ENCODE measurements at regions not wholly inside any gene's neighbourhood (a gene's known extent, or its start where the extent isn't known, plus 50 kb on each side); places are given as distances from the start of the nearest gene placed in this dataset.

DNA sequence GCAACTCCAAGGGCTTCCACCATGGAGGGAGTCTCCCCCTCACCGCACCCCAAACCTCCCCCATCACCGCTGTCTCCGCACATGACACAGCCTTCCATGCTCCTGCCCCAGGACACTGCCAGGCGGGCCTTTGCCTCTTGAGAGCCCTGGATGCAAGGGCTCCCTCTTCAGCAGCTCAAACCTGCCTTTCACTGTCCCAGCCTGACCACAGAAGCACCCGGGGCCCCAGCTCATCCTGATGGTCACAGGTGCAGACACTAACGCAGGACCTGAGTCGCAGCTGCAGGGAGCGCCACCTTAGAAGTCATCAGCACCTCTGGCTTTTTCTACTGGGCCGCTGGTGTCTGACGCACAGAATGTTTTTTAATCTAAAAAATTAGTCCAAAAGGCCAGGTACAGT, 54.0 kb downstream of the SYNE3 start:
- TF ChIP-seq, protein P1, sequence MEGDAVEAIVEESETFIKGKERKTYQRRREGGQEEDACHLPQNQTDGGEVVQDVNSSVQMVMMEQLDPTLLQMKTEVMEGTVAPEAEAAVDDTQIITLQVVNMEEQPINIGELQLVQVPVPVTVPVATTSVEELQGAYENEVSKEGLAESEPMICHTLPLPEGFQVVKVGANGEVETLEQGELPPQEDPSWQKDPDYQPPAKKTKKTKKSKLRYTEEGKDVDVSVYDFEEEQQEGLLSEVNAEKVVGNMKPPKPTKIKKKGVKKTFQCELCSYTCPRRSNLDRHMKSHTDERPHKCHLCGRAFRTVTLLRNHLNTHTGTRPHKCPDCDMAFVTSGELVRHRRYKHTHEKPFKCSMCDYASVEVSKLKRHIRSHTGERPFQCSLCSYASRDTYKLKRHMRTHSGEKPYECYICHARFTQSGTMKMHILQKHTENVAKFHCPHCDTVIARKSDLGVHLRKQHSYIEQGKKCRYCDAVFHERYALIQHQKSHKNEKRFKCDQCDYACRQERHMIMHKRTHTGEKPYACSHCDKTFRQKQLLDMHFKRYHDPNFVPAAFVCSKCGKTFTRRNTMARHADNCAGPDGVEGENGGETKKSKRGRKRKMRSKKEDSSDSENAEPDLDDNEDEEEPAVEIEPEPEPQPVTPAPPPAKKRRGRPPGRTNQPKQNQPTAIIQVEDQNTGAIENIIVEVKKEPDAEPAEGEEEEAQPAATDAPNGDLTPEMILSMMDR (IDR thresholded peaks at IDR 0.05; ENCODE audit: borderline replicate concordance, control extremely low read depth, extremely low read depth, insufficient read depth, missing control alignments) = no peak
- DNase-seq (ENCODE audit: low spot score) = no peak
- in situ Hi-C loops (cut with MboI; ENCODE audit: low sequenced_read_pairs, unreplicated experiment) = no loop called here

DNA sequence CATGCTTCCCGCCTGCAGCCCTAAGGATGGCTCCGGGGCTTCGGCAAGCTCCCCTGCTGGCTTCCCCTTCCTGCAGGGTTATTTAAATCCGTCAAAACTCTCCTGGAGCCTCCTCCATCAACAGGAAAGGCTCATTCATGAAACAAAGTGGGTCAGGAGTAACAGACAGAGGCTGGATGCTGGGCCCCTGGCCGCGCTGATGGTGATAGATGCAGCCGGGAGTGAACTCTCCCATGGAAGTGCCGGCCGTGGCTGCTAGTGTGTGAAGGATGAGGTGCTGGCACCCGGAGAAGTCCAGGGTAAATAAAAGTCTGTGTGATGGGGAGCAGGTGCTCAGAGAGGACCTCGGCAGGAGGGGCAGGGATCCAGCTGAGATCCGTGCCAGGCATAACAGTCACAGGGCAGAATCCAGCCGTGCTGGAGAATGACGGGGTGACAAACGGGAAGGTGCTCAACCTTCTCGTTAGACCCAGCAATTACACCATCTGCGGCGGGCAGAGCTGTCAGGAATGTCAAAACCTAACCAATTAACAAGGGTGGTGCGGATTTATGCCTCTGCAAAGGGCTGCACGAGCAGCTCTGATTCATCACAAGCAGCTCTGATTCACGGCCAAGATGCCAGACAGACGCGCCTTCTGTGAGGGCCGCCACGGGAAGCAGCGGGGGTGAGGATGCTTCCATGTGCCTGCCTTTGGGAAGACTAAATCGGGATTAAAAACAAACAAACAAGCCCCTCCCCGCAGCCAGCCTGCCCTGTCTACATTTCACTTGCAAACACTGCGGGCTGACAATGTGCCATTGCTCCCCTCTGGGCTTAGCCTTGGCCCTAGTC, 55.6 kb downstream of the SYNE3 start:
- no peak for DNase-seq (ENCODE audit: low spot score)
- in situ Hi-C loops (cut with MboI; ENCODE audit: low sequenced_read_pairs, unreplicated experiment) = no loop called here
- TF ChIP-seq, protein P1 (IDR thresholded peaks at IDR 0.05; ENCODE audit: borderline replicate concordance, control extremely low read depth, extremely low read depth, insufficient read depth, missing control alignments) = no peak

DNA sequence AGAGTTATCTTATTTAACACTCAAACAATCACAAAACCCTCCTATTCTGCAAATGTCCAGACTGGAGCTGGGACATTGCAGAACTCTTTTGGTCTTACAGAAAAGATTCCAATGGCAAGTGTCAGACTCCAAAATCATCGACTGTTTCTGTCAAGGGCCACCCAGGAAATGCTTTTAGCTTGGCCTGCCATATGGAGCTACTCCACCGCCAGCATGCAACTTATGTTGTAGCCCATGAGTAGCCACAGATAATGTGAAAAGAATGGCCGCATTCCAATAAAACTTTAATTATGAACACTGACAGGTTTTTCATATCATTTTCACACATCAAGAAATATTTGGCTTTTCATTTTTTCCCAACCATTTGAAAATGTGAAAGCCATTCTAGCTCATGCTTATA, 57.5 kb downstream of the SYNE3 start:
- TF ChIP-seq, protein P1 (IDR thresholded peaks at IDR 0.05; ENCODE audit: borderline replicate concordance, control extremely low read depth, extremely low read depth, insufficient read depth, missing control alignments) = no peak
- in situ Hi-C loops (cut with MboI; ENCODE audit: low sequenced_read_pairs, unreplicated experiment) = no loop called here

DNA sequence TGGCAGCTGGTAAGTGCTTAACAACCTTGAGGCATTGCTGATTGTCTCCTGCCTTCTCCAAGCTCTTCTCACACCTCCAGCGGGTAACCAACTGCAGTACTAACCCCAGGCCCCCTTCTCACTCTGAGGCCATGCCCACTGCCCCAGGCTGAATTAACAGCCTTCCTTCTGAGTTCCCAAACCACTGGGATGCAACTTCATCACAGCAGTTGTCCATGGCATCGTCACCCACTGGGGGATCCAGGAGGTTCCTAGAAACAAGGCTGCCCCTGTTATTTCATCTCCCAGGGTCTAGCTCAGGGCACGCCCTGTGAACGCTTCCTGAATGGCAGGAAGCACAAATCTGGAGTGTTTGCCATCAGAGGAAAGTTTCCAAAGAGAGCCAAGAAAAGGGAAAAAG, 58.0 kb downstream of the SYNE3 start:
- DNase-seq (ENCODE audit: low spot score) = no peak
- in situ Hi-C loops (cut with MboI; ENCODE audit: low sequenced_read_pairs, unreplicated experiment) = no loop called here
- TF ChIP-seq, protein P1 (IDR thresholded peaks at IDR 0.05; ENCODE audit: borderline replicate concordance, control extremely low read depth, extremely low read depth, insufficient read depth, missing control alignments) = no peak

More for the DNA sequence above, 57.5 kb downstream of the SYNE3 start:
- no peak for DNase-seq (ENCODE audit: low spot score)

DNA sequence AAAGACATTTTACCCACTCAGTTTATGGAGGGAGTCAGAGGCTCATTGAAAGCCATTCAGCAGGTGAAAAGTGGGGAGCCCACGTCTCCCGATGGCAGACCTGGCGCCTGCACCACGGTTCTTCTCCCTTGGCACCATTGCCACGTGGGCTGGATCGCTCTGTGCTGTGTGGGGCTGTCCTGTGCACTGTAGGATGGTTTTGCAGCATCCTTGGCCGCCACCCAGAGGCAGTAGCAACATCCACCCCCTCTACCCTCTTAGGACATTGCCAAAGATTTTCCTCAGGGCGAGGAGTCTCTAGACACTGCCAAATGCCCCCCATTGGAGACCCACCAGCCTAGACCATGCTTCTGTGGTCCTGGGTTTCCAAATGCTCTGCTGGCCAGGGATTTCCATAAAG, 60.2 kb downstream of the SYNE3 start:
- in situ Hi-C loops (cut with MboI; ENCODE audit: low sequenced_read_pairs, unreplicated experiment) = no loop called here
- no peak for DNase-seq (ENCODE audit: low spot score)
- TF ChIP-seq, protein P1 (IDR thresholded peaks at IDR 0.05; ENCODE audit: borderline replicate concordance, control extremely low read depth, extremely low read depth, insufficient read depth, missing control alignments) = no peak

DNA sequence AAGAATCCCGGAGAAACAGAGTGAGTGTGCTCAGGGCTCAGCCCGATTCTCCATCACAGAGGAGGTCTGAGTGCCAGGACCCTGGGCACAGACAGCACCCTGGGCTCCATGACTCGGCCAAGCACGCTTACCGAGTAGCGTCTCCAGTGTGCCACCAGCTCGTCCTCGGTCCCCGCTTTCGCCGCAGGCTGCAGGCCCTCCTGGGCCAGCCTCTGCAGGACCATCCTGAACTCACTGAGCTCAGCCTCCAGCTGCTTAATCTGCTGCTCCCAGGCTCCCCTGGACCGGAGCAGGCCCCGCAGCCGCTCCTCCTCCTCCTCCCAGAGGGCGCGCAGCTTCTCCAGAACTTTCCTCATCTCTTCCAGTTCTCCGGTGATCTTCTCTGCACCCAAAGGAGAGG, 61.2 kb downstream of the SYNE3 start:
- in situ Hi-C loops (cut with MboI; ENCODE audit: low sequenced_read_pairs, unreplicated experiment) = no loop called here
- TF ChIP-seq, protein P1 (IDR thresholded peaks at IDR 0.05; ENCODE audit: borderline replicate concordance, control extremely low read depth, extremely low read depth, insufficient read depth, missing control alignments) = no peak
- DNase-seq (ENCODE audit: low spot score) = no peak
